GM18519 (cell line): ENCODE measurements at regions not wholly inside any gene's neighbourhood (a gene's known extent, or its start where the extent isn't known, plus 50 kb on each side); places are given as distances from the start of the nearest gene placed in this dataset.

ENCODE experiments used
- ATAC-seq: cut with Tn5 transposase; IDR thresholded peaks from one replicate; pipeline ENCODE4 v1.9.1; 2021; ENCODE audit warnings: mild to moderate bottlenecking, moderate library complexity; ENCODE audit not compliant: unreplicated experiment, low FRiP score

- no peak for ATAC-seq
These were observed 344.9 kb upstream of the B3GAT1 start for GRCh38 chr11:134756811-134757540.

DNA sequence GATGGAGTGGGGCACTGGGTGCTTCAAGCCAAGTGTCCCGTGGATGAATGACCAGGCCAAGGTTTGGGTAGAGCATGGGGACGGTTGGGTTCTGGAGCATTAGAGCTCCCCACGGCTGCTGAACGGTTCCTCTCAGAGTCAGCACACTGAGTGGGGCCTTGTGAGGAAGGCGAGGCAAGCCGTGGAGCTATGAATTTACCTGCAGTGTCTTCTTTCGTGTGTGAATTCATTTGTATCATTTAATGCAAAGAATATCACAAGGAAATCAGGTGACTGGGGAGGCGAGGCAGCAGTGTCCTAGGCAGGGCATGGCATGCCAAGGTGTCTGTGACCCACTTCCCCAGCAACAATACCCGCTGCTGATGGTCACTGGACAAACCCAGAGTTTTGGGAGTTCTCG, 343.5 kb upstream of the B3GAT1 start:
- ATAC-seq, result no peak

GRCh38 chr11:134754521-134755198, 342.6 kb upstream of the B3GAT1 start:
- no peak for ATAC-seq

GRCh38 chr11:134753771-134754520, 341.9 kb upstream of the B3GAT1 start:
- ATAC-seq, result no peak

DNA sequence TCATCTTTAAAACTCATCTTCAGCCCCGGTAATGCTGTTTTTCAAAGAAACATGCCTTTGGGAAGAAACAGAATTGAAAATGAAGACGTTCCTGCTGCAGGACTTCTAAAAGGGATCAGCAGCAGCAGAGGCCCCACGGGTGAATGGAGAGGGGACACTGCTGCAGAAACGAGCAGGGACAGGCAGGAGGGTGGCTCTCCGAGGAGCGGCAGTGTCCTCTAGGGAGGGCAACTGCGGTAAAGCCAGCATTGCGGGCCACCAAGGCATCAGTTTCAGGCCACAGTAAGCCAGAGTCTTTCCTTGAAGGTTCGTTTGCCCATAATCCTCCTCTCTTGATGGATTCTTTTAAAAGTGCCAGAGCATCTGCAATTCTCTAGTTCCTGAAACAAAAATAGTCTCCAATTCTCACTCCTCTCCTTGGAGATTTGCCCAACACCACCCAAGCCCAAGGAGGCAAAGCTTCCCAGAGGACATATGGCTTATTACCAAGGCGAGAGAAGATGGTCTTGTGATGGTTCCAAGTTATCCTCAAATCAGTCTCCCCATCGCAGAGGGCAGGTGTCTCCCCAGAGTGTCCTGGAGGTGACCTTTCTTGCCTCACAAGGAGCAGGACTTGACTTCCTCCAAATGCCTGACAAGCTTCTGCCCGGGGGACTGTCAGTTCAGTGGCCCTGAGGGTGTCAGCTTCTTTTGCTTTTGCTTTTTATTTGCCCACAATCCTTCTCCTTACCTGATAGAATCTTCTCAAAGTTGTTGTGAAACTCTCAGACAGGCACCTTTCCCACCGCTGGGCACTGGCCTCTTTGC, 341.1 kb upstream of the B3GAT1 start:
- no peak for ATAC-seq

- ATAC-seq, result no peak
These were observed 340.5 kb upstream of the B3GAT1 start for GRCh38 chr11:134752526-134752925.

DNA sequence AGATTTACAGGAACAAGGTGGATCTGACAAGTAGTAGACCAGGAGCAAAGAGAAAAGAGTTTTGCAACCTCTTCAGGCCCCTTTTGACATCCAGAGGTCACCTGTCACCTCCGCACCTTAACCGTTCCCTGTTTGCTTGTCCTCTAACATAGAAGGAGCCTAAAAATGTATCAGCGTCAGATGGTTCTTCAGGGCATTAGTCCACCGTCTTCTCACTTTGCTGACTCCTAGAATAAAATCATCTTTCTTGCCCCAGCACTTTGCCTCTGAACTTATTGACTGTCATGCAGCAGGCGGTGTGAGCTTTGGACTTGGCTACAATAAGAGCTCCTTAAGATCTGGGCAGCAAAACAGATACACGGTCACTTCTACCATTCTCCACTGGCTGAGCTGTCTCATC, 339.7 kb upstream of the B3GAT1 start:
- no peak for ATAC-seq

- ATAC-seq, result no peak
These were observed 339.1 kb upstream of the B3GAT1 start for GRCh38 chr11:134751031-134751585.

- ATAC-seq, result no peak
These were observed 338.6 kb upstream of the B3GAT1 start for GRCh38 chr11:134750619-134751018.

- no peak for ATAC-seq
These were observed 337.2 kb upstream of the B3GAT1 start for GRCh38 chr11:134749040-134749839.

DNA sequence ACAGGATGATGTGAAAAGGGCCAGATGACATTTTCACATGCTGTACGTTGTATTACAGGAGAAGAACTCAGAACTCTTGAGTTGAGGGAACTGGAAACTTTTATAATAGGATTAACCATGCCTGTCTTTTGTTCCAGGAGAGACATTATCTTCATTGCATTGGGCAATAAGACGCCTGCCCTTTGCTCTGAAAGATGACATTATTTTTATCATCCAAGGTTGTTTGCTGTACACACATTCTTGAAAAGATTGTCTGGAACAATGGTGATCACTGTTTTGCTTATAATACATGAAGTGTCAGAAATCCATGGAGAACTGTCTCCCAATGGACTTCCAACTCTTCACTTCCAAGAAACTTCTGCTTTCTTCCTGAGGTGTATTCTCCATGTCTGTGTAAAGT, 334.6 kb upstream of the B3GAT1 start:
- ATAC-seq, result no peak

DNA sequence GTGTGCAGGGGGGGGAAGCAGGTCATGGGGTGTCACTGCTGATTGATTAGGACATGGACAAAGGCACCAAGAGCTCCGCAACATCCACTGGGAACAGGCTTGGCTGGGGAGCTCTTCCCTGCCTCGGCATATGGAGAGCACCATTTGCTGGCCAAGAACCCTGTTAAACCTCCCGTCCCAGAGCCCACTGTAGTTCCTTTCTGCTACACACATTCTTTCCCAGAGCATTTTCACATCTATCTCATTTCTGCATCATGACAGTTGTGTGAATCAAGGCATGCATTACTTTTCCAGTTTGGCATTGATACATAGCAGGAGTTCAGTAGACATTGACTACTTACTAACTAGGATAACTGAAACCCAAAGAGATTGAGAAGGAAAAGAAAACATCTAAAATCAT, 333.4 kb upstream of the B3GAT1 start:
- ATAC-seq, result no peak

DNA sequence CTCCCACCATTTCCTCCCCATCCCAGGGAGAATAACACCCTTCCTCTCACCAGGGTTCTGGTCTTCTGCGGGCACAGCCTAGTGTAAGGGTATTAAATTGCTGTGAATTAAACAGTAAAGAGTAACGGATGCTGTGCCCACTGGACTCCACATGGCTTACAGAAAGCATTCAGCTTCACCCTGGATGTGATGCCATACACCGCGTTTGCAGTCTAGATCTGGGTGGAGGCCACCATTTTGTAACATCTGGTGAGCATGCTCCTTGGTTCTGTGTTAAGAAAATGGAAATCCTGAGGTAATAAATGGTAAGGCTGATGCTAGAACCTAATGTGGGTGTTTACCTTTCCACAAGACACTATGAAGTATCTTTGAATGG, 331.8 kb upstream of the B3GAT1 start:
- ATAC-seq, result no peak

DNA sequence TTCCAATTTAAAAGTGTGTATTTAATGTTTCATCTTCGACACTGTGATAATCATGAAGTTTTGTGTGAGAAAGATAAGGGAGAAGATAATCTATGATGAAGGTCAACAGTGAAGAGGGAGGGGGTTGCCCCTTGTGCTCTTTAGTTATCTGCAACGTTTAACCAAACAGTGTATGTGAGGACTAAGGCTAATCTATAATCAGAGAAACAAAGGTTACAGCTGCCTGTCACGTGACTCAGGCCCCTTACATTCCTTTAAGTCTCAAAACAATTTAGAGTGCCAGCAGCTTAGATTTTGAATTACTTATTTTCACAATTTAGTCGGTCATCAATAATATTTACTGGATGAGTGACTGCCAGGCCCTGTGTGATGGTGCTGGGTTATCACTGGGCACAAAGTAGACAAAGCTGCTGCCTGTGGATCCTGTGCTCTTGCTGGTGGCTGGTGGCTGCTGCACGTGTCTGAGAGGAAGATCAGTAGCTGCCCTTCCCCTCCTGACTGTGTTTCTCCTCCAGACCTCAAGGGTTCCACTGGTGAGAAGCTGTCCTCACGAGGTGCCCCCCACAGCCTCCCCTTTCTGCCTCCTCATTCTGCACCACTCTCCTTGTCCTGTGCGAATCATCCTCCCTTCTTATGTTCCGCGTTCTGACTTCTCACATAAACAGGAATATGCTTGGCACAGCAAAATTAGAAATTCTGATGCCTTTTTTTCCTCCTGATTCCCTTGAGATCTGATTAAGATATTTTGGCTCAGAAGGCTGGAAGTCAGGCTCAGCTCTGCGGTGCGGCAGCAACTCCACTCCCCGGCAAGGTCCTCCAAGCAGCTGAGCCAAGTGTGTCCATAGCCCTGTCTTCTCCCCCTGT, 331.1 kb upstream of the B3GAT1 start:
- ATAC-seq, result no peak

GRCh38 chr11:134742224-134742612, 330.2 kb upstream of the B3GAT1 start:
- ATAC-seq, result no peak

- ATAC-seq, result no peak
These were observed 329.6 kb upstream of the B3GAT1 start for GRCh38 chr11:134741453-134742223.

DNA sequence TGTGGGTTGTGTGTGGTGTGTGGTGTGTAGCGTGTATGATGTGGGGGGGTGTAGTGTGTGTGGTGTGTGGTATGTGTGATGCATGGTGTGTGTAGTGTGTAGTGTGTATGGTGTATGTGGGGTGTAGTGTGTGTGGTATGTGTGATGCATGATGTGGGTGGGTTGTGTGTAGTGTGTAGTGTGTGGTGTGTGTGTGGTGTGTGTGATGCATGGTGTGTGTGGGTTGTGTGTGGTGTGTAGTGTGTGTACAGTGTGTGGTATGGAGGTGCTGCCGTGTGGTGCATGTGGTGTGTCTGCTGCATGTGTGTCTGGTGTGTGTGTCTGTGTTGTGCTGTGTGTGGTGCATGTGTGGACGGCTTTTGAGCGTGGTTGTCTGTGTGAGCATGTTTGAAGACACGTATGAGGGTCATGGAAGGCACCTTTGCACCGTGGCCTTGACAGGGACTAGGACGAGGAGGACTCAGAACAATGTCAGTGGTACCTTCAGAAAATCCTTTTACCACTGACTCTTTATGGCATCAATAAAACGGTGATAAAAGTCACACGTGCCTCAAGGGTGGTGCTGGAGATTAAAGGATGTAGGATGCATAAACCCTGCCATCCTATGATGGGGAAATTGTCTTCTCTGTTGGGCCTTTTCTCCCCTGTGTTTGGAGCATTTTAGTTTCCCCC, 328.7 kb upstream of the B3GAT1 start:
- ATAC-seq, result no peak
